Right lobe of liver (tissue), 6 donors: ENCODE measurements at regions not wholly inside any gene's neighbourhood (a gene's known extent, or its start where the extent isn't known, plus 50 kb on each side); places are given as distances from the start of the nearest gene placed in this dataset.

Experiments
- ATAC-seq, 4 donors: fragments of 200-7000 bp; cut with Tn5 transposase; one replicate each; pipeline ENCODE4 v1.9.1; 2020; ENCODE audit warnings: mild to moderate bottlenecking in 4 of 4, moderate library complexity in 4 of 4
- DNase-seq, 3 donors: peaks; one replicate each; pipeline ENCODE4 v3.0.0-alpha.2; 2020
- H3K27ac ChIP-seq, 3 donors: fragments of 200-600 bp; one replicate each; pipeline ENCODE4 v1.8.0; 2022
- H3K27me3 ChIP-seq, 2 donors: fragments of 200-600 bp; one replicate each; pipeline ENCODE4 v1.8.0; 2022
- H3K36me3 ChIP-seq, 4 donors: fragments of 200-600 bp; sonication (generic) in 1 of 4; one replicate each; pipeline versions ENCODE4 v1.5.1 to v1.8.0; 2017 to 2022; ENCODE audit warnings: control low read depth in 1 of 4
- H3K4me1 ChIP-seq, 4 donors: fragments of 200-600 bp; sonication (generic) in 1 of 4; one replicate each; pipeline versions ENCODE4 v1.5.1 to v1.8.0; 2017 to 2022; ENCODE audit warnings: control low read depth in 1 of 4
- H3K4me3 ChIP-seq, 3 donors: fragments of 200-600 bp; one replicate each; pipeline ENCODE4 v1.8.0; 2022
- H3K9me3 ChIP-seq, 4 donors: fragments of 200-600 bp; sonication (generic) in 1 of 4; one replicate each; pipeline versions ENCODE4 v1.5.1 to v1.8.0; 2017 to 2022; ENCODE audit warnings: control low read depth in 1 of 4
- CTCF ChIP-seq, 4 donors: fragments of 200-600 bp in 3 of 4; fragments of 450-650 bp in 1 of 4; IDR thresholded peaks; one replicate each; pipeline versions ENCODE4 v1.5.1 to v1.8.0; 2016 to 2022; ENCODE audit warnings: antibody characterized with exemption in 4 of 4, mild to moderate bottlenecking in 2 of 4
- POLR2A ChIP-seq: fragments of 450-650 bp; IDR thresholded peaks from one replicate; pipeline ENCODE4 v1.6.1; 2017; ENCODE audit warnings: antibody characterized with exemption, mild to moderate bottlenecking
- WGBS: methylation state at CpG from one replicate; pipeline ENCODE4 v1.1.6; 2018; ENCODE audit warnings: low coverage, low lambda C conversion rate; ENCODE audit not compliant: insufficient coverage; ENCODE audit errors: missing lambda C conversion rate; 5-methylcytosine and 5-hydroxymethylcytosine counted together
- intact Hi-C, 2 donors: fragments of 100-400 bp; cut with DNase I; formaldehyde crosslinking; loops; one replicate each; pipeline versions ENCODE4 v1.11.2 to v1.14.1; 2022
- donor health status: DM: no; HTN: yes; CAD: no.
- donor health status: DM: no; HTN: no; CAD: no.
- donor health status: DM: no; HTN: no; CAD: no.
- donor health status: DM: no; HTN: yes; CAD: no.
- donor health status: DM: no; HTN: yes; CAD: no.

GRCh38 chr3:104549099-104549714, 817.5 kb upstream of the ALCAM start:
- Histone ChIP-seq H3K36me3 (no peaks in the 10 kb centered on the region), H3K27ac (no peak overlapping the region), H3K9me3 (no peaks in the 10 kb centered on the region), H3K27me3 (no peaks in the 10 kb centered on the region), H3K4me3 (no peak overlapping the region), H3K4me1 (no peaks in the 10 kb centered on the region)
- intact Hi-C loops = no loop called here
- ATAC-seq (no peak), DNase-seq (no peak)
- TF ChIP-seq CTCF (IDR thresholded peaks at IDR 0.05) (no peak), POLR2A (no peak)
- WGBS = 46% methylated on average over 4 of the region's 4 CpGs

- intact Hi-C loops = no loop called here
- no peak for ATAC-seq
- TF ChIP-seq CTCF (IDR thresholded peaks at IDR 0.05) (no peak), POLR2A (no peak)
These were observed 813.6 kb upstream of the ALCAM start for GRCh38 chr3:104553121-104553520.

GRCh38 chr3:104554425-104554824, 812.3 kb upstream of the ALCAM start:
- WGBS = 86% methylated on average over 4 of the region's 4 CpGs
- DNase-seq = no peak

More at GRCh38 chr3:104553121-104553520, 813.6 kb upstream of the ALCAM start:
- no peak for DNase-seq
- H3K4me1 ChIP-seq = no peaks in the 10 kb centered on the region
- no peaks in the 10 kb centered on the region for H3K27me3 ChIP-seq
- no peaks in the 10 kb centered on the region for H3K36me3 ChIP-seq
- 92% methylated on average over 1 of the region's 1 CpG for WGBS
- H3K9me3 ChIP-seq = no peaks in the 10 kb centered on the region
- H3K27ac ChIP-seq = no peak overlapping the region
- no peak overlapping the region for H3K4me3 ChIP-seq

GRCh38 chr3:104555728-104556127, 811.0 kb upstream of the ALCAM start:
- DNase-seq (no peak), ATAC-seq (no peak)
- no peaks in the 10 kb centered on the region for H3K27me3 ChIP-seq

More at GRCh38 chr3:104554425-104554824, 812.3 kb upstream of the ALCAM start:
- no peaks in the 10 kb centered on the region for H3K4me1 ChIP-seq
- no peak overlapping the region for H3K4me3 ChIP-seq
- no peaks in the 10 kb centered on the region for H3K36me3 ChIP-seq
- no peaks in the 10 kb centered on the region for H3K9me3 ChIP-seq
- ATAC-seq = no peak
- TF ChIP-seq CTCF (IDR thresholded peaks at IDR 0.05) (no peak), POLR2A (no peak)
- H3K27me3 ChIP-seq = no peaks in the 10 kb centered on the region
- no peak overlapping the region for H3K27ac ChIP-seq
- intact Hi-C loops = no loop called here

More at GRCh38 chr3:104555728-104556127, 811.0 kb upstream of the ALCAM start:
- no peak overlapping the region for H3K27ac ChIP-seq
- no peaks in the 10 kb centered on the region for H3K4me1 ChIP-seq
- no peak overlapping the region for H3K4me3 ChIP-seq
- H3K9me3 ChIP-seq = no peaks in the 10 kb centered on the region
- TF ChIP-seq CTCF (IDR thresholded peaks at IDR 0.05) (no peak), POLR2A (no peak)
- WGBS = 0% methylated on average over 1 of the region's 1 CpG
- intact Hi-C loops = no loop called here
- no peaks in the 10 kb centered on the region for H3K36me3 ChIP-seq
